Limb (tissue), 2 donors: ENCODE measurements at regions not wholly inside any gene's neighbourhood (a gene's known extent, or its start where the extent isn't known, plus 50 kb on each side); places are given as distances from the start of the nearest gene placed in this dataset.
A peak's percentile ranks its signal among the peaks of the same experiment; 100 is the strongest.

ENCODE experiments used
- DNase-seq, 2 donors: peaks; one replicate each; pipeline ENCODE4 v3.0.0-alpha.2; 2016; ENCODE audit errors: extremely low spot score in 2 of 2

DNA sequence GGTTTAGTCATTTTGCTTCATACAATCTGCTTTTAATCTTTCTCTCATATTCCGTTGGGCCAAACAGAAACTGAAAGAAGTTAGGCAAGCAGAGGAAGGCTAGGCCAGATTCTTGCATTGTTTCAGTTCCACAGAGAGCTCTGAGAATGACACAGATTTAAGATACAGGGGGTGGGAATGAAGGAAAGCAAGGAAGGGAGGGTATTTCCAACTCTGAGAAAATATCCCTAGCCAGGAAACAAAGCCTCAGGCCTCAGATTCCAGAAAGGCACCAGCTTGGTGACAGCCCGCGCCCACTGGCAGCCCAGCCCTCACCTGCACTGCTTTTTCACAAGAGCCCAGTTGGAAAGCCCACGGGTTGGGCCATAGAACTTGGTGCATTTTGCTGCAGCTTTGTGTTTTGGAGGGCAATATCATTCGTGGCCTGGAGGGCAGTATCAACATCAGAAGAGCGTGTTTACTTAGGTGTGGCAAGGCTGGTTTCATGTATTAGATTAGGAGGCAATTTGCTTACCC, 63.5 kb downstream of the ENC1 start:
- DNase-seq: peak in 1 of 2 donors; percentile 47

DNA sequence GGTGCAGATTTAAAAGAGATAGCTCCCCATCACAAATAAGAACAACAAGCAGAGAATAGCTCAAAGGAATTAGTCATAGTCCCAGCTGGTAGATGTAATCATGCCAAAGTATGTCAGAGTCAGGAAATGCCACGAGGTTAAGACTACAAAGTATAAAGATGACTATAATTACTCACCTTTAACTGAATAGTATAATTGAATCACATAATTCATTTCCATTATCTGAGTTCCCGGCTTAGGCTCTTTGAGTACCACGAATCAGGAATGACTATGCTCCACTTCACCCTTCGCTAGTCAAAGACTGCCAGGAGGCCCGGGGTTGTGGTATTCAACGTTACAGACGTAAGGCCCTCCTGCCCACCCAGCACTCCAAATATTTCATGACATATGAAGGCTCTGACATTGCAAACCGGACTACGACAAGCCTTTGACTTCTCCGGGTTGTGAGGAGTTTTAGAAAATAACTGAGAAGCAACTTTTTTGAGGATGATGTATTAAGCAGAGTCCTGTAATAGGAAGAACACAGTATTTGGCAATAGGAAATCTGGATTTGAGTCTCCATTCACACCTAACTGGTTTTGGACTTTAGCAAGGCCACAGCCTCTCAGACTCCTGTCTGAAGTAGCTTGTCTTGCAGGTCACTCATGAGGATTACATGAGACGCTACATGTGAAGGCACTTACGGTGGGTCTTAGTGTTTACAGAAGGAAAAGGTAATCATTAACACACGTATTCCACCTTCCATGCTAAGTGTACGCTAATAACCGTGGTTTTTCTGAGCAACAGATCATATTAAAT, 64.6 kb downstream of the ENC1 start:
- no peak for DNase-seq

DNA sequence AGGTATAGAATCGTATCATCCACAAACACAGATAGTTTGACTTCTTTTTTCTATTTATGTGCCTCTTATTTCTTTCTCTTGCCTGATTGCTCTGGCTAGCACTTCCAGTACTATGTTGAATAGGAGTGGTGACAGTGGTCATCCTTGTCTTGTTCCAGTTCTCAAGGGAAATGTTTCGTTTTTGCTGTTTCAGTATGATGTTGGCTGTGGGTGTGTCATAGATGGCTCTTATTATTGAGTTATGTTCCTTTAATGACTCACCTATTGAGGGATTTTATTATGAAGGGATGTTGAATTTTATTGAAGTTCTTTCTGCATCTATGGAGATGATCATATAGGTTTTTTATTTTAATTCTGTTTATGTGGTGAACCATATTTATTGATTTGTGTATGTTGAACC, 70.3 kb downstream of the ENC1 start:
- DNase-seq: no peak

DNA sequence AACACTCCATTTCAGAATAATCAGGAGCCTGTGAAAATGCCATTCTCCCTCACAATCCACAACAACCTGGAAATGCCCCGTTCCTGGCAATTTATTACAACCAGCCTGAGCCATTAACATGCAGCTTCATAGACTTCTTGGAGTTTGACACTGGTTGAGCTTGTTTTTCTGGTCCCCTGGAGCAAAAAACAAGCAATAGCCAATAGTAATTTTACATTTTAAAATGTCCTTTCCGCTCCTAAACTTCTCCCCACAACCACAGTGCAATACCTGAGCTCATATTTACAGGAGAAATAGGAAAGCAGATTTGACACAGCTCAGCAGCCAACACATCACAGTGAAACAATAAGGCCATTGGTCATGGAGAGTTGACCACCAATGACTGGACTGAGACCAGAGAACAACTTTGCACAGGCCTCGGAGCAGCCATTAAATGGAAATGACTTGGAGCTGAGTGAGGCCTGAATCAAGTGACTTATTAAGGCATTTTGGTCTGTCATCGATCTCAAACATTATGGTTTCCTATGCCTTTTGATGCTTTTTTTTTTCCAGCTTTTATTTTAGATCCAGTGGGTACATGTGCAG, 73.0 kb downstream of the ENC1 start:
- DNase-seq: no peak

DNA sequence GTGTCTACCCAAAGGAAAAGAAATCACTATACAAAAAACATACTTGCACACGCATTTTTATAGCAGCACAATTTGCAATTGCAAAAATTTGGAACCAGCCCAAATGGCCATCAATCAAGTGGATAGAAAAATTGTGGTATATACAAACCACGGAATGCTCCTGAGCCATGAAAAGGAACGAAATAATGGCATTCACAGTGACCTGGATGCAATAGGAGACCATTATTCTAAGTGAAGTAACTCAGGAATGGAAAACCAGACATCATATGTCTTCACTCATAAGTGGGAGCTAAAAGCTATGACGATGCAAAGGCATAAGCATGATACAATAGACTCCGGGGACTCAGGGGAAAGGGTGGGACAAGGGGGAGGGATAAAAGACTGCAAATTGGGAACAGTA, 78.4 kb downstream of the ENC1 start:
- DNase-seq: no peak

DNA sequence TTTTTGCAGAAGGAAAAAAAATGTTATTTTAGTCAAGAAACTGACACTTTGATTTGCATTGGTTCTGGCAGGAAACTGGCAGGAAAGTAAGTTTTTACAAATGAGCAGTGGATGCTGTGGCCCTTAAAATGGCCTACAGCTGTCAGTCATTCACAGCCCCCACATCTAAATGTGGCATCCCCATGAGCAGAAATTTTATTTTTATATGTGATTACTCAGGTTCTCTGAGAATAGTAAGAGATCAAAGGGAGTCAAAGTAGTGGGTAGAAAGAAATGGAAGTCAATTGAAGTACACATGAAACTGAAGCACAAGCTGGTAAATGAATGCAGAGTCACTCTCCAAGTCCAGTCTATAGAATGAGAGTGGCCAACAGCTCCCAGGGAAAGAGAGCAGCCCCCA, 80.3 kb downstream of the ENC1 start:
- DNase-seq: no peak

DNA sequence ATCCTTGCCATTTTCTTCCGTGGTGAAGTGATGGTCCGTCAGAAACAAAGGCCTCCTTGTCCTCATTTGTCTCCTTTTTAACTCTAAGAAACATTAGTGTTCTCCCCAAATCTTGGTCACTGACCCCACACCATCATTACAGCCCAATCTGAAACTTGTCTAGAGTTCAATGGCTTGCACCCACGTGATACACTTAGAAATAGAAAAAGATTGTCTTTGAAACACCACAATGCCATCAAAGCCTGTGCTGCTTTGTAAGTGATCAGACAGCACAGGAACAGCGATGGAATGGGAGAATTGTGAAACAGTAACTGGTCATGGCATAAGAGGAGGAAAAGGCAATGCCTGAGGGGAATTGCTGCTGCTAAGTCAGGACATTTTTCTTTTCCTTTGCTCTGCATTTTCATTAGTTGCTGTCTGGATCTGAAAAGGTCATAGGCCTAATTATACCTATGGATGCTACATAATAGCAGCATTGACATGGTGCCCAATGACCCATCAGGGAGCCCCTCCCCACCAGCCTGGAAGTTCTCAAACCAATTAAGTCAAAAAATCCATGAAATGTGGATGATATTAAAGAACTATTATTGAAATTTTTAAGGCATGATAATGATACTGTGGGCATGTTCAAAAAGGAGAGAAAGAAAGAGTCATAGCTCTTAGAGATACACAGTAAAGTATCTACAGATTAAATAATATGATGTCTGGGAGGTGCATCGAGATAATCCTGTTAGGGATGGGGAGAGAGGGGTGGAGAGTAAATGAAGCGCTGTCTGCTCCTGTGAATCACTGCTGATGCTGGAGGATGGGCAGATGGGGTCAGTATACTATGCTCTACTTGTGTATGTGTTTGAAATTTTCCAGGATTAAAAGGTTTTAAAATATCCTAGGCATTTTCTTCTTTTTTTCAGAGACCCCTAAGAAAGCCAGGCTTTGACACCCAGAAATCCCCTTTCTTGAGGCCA, 83.6 kb downstream of the ENC1 start:
- DNase-seq: no peak

DNA sequence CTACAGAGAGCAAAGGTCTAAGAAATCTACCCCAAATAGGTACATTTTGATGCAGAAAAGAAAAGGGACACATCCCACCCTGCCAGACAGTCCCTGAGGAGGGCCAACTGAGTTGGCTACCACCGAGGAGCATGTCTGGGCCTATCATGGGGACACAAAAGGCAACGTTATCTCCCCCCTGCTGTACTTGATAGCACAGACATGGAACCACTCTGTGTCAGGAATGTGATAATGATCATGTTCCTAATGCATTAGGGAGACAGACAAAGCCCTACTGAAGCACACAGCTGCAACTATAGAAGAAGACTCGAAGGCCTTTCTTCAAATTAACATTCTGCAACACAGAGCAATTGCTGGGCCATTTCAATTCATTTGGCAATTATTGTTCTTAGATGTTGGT, 84.5 kb downstream of the ENC1 start:
- no peak for DNase-seq

DNA sequence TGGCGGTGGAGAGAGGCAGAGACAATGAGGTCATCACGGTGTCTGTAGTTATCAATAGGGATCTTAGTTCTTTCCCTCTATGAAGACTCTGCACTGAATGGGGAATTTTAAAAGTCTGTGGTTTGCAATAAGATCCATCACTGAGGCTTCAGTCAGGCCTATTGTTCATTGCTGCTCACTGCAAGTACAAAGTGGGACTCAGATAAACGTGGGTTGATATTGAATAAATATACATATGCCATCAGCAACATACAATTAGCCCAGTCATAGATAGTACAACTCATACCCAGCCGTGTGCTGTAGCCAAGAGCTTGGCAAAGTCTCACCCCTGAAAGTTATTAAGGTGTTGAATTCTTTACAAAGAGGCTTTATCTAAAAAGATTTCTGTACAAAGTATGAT, 88.4 kb downstream of the ENC1 start:
- DNase-seq: no peak

DNA sequence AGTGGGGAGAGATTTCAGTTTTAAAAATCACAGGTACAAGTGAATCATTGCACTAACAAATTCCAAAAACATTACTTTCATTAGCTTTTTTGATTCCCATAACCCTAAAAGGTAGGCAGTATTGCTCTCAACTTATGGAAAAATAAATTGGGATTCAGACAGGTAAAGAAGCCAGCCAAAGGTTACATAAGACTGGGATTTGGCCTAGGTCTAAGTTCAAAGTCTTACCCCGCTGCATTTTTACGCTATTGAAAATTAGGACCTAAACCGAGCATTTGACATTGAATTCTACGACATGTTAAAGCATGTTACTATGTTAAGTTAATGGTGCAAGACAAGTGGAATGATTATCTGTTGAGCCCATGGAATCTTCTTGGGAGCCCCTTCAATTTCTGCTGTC, 89.6 kb downstream of the ENC1 start:
- DNase-seq: no peak

DNA sequence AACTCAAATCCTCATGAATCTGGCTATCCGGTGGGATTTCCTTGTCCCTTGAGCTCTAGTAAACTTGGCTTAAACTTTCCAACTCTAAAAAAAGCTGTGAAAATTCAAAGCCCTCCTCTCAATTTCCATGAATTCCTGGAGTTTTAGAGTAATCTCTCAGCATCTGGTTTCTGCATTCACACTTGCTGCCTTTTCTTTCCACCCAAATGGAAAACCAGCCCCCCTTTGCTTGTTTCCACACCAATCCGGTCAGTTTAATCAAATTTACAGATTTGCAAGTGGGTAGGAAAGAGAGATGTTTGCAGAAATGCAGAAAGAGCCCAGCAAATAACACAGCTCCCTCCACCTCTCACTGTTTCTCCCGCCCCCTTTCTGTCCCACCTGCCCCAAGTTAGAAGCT, 91.1 kb downstream of the ENC1 start:
- DNase-seq: no peak

DNA sequence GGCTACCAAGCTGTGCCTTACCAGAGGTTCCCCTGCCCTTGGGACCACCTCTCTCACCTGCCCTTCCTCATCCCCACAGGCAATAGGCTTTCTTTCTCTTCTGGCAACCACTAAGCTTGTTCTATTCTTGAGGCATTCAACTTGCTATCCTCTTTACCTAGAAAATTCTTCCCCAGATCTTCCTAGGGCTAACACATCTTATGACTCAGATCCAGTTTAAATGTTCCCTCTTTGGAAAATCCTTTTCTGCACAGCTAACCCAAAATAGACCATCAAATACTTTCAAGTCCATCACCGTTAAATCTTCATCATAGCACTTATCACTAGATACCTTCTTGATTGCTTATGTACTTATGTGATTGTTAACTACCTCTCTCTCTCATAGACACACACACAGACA, 93.7 kb downstream of the ENC1 start:
- no peak for DNase-seq

DNA sequence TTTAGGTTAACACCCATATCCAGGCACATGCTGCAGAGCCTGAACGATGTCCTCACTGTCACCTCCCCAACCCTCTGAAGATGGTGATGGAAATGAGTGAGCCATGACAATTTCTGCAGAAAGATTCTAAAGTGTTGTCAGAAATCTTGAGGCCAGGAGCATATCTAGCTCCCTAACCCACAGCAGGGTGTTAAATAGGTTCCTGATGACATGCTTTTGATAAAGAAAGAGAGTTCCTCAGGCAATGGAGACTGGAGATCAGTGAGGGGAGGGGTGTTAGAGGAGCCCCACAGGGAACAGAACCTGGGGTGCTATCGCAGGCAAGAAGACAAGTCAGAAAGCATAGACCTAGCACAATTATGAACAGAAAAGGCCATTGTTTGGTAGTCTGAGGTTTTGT, 95.7 kb downstream of the ENC1 start:
- no peak for DNase-seq

DNA sequence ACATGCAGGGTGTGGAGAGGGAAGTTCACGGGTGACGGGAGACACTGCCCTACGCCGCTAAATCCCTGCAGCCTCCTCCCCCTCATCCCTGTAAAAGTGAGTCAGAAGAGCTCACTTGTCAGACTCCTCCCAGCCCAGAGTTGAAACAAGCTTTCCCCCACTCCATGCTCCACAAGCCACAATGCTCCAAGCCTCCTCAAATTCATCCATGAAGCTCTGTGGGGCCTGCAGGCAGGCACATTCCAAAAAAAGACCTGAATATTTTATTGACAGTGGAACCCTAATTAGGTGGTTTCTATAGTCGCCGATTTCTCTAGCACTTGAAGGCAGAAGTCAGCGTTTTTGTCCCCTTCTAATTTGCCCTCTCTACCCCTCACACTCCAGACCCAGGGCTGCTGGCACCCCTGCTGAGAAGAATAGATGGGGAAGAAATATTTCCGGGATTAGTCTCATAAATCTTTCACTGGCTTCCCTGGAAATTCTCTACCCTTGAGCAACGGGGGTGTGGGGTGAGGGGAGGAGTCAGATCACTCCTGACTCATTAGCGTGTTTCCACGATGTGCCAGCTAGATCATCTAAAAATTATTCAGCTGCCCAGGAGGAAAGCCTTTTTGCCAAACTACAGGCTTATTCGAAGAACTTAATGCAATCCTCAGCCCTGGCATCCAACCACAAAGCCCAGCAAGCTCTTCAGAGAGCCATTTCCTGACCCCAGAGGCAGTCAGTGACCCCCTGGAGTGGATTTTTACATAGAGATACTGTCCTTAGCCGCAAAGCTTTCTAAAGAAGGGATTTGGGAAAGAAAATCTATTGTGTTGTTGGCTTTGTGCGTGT, 97.1 kb downstream of the ENC1 start:
- peak in 1 of 2 donors; percentile 35 for DNase-seq

DNA sequence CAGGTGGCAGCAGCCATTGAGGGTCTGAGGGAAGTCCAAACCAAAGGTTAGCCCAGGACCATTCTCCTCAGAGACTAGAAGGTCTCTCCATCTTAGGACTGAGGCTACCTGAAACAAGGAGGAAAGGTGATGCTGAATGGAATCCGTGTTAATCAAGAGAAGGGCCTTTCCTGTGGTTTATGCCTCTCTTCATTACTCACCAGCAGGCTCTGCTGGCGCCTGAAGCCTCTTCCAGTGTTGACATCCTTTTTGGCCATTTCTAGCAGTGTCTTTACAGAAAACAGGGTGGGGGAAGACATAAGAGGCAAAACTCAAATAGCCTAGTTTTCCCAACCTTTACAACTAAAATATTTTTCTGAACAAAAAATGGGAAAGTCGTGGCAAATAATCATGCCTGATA, 98.0 kb downstream of the ENC1 start:
- DNase-seq: no peak

DNA sequence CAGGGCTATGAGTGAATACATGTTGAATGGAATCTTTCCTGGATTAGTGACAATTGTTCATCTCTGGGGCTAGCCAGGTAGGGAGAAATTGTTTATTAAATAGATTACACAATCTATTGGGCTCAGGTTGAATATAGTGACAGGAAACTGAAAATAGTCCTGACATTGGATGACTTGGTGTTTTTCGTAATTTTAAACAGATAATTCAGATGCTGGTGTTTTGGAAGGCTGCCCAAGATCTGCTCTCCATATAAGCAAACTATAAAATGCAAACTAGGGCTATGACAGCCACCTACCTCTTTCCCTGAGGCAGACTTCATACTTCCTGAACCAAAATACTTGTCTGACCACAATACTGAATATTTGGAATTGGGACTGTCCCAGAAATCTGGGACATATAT, 99.1 kb downstream of the ENC1 start:
- DNase-seq: no peak

DNA sequence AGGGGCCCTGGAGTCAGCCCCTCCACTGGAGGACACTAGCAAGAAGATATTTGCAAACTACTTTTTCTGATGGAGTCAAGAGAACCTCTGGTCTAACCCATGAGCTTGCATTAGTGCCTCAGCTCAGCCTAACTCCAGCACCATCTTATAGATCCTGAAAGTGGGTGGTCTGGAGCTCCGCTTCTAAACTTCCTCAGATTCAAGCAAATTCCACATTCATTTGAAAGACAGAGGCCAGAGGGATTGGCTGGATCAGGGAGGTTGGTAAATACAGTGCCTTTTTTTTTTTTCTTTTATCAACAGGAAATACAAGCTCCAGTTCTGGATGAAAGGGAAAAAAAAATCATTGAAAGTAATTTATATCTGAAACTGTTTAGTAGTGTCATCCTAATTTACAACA, 99.9 kb downstream of the ENC1 start:
- no peak for DNase-seq

DNA sequence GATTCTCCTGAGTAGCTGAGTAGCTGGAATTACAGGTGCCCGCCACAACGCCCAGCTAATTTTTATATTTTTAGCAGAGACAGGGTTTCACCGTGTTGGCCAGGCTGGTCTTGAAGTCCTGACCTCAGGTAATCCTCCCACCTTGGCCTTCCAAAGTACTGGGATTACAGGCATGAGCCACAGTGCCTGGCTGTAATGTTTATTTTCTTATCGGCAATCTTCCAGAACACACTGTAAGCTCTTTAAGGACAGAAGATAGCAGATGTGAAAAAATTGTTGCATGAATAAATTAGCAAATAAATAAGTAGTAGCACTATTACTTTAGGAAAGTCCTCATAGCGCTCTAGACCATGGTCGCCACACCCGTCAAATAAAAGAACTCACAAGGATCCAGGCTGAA, 100.5 kb downstream of the ENC1 start:
- no peak for DNase-seq

DNA sequence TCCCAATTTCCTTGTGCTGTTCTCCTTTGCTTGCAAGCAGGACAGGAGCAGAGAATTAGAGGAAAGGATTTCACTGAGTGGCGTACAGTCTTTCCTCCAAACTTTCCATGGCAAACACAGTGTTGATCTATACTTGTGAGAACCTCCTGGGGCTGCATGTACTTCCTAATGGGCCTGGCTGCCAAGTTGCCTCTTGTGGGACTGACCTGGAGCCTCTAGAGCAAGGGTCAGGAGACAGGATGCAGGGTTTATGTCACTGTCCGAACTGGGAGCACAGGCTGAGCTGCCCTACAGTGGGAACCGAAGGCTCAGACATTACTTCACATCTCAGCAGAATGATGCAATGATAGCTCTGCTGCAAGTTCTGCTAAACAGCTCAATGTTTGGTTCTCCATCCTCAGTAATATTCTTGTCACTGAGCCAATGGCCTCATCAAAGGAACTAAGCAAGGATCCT, 102.3 kb downstream of the ENC1 start:
- DNase-seq: no peak

DNA sequence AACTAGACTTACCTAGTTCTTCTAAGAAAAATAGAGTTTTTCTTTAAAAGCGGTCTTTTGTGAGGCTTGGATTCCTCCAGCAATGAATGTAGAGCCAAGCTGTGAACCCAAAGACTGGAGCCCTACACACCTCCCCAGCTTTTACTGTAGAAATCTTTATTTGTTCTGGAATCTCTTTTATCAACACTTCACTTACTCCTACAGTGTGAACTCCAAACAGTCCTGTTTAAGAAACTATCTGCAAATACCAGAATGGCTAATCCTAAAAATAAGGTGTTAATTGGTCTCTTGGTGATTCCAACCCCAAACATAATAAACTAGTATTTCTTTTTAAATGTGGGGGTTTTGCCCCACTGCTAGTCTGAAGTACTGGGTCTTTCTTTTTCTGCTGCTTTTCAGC, 103.9 kb downstream of the ENC1 start:
- no peak for DNase-seq

DNA sequence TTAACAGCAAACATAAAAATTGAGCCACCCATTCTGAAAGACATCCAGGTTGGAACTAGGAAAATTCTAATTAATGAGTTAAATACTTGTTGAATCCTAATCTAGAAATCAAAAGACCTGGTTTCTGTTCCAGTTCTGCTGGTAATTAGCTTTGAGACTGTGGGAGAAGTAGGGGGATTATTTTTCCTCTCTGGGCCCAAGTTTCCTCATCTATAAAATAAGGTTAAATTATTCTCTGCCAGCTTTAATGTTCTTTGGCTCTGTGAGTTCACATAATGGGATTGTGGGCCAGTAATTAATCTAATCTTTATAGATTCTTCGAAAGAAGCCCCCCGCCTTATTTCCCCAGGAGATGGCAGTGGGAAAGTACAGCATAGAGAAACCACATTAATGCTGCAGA, 104.6 kb downstream of the ENC1 start:
- no peak for DNase-seq
